A673 (cell line): ENCODE measurements at regions not wholly inside any gene's neighbourhood (a gene's known extent, or its start where the extent isn't known, plus 50 kb on each side); places are given as distances from the start of the nearest gene placed in this dataset.

Source experiments
- EZH2 ChIP-seq: fragments of 200-600 bp; sonication (generic); IDR thresholded peaks from 2 replicates; pipeline ENCODE4 v1.6.1; 2017; ENCODE audit warnings: borderline replicate concordance, low read depth, mild to moderate bottlenecking, mixed read lengths, antibody characterized with exemption, low read length; ENCODE audit not compliant: poor library complexity, severe bottlenecking
- TF ChIP-seq, protein P1 (sequence below): fragments of 300-800, 200-600 bp; sonication (generic); conservative IDR thresholded peaks from 2 replicates; pipeline ENCODE4 v1.5.1; 2017; ENCODE audit warnings: low read depth, mild to moderate bottlenecking, antibody characterized with exemption, low read length, moderate library complexity, mixed read lengths

GRCh38 chr5:52476346-52476745, 311.4 kb upstream of the ITGA1 start:
- no peak for TF ChIP-seq EZH2
- TF ChIP-seq, protein P1, sequence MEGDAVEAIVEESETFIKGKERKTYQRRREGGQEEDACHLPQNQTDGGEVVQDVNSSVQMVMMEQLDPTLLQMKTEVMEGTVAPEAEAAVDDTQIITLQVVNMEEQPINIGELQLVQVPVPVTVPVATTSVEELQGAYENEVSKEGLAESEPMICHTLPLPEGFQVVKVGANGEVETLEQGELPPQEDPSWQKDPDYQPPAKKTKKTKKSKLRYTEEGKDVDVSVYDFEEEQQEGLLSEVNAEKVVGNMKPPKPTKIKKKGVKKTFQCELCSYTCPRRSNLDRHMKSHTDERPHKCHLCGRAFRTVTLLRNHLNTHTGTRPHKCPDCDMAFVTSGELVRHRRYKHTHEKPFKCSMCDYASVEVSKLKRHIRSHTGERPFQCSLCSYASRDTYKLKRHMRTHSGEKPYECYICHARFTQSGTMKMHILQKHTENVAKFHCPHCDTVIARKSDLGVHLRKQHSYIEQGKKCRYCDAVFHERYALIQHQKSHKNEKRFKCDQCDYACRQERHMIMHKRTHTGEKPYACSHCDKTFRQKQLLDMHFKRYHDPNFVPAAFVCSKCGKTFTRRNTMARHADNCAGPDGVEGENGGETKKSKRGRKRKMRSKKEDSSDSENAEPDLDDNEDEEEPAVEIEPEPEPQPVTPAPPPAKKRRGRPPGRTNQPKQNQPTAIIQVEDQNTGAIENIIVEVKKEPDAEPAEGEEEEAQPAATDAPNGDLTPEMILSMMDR = no peak
